HFF-Myc (cell line): ENCODE measurements at regions not wholly inside any gene's neighbourhood (a gene's known extent, or its start where the extent isn't known, plus 50 kb on each side); places are given as distances from the start of the nearest gene placed in this dataset.

ENCODE experiments used
- DNase-seq: peaks from one replicate; pipeline ENCODE4 v3.0.0-alpha.2; 2011; ENCODE audit warnings: low read depth; ENCODE audit errors: extremely low read depth
- H3K4me3 ChIP-seq: replicated peaks from 2 replicates; pipeline ENCODE4 v1.5.1; 2011; ENCODE audit warnings: low read depth, mild to moderate bottlenecking, control low read depth, low read length
- CTCF ChIP-seq: IDR thresholded peaks from 2 replicates; pipeline ENCODE4 v1.5.1; 2012; ENCODE audit warnings: mild to moderate bottlenecking, low read depth, low read length, control low read depth; ENCODE audit errors: missing control alignments

- no peak overlapping the region for H3K4me3 ChIP-seq
- DNase-seq: no peak
- TF ChIP-seq CTCF: no peak
These were observed 76.5 kb downstream of the MICALL2 start for GRCh38 chr7:1382553-1383397.

GRCh38 chr7:1383398-1384112 is 75.7 kb downstream of the MICALL2 start:
- DNase-seq: no peak
- no peak for TF ChIP-seq CTCF
- no peak overlapping the region for H3K4me3 ChIP-seq

GRCh38 chr7:1384113-1384415 is 75.2 kb downstream of the MICALL2 start:
- H3K4me3 ChIP-seq: no peak overlapping the region
- no peak for DNase-seq
- TF ChIP-seq CTCF: no peak
